IPS-NIHi7 (cell line): ENCODE measurements at regions not wholly inside any gene's neighbourhood (a gene's known extent, or its start where the extent isn't known, plus 50 kb on each side); places are given as distances from the start of the nearest gene placed in this dataset.
A peak's percentile ranks its signal among the peaks of the same experiment; 100 is the strongest.

Source experiments
- DNase-seq: peaks from one replicate; pipeline ENCODE4 v3.0.0; 2012; ENCODE audit warnings: mixed read lengths; ENCODE audit errors: extremely low spot score

GRCh38 chr20:21577551-21577950, 63.7 kb upstream of the NKX2-2 start:
- no peak for DNase-seq

GRCh38 chr20:21575981-21576740, 62.3 kb upstream of the NKX2-2 start:
- DNase-seq, result no peak

GRCh38 chr20:21575167-21575566, 61.3 kb upstream of the NKX2-2 start:
- DNase-seq, result no peak

GRCh38 chr20:21574443-21574842, 60.6 kb upstream of the NKX2-2 start:
- DNase-seq, result no peak

- DNase-seq, result no peak
These were observed 59.4 kb upstream of the NKX2-2 start for GRCh38 chr20:21573259-21573658.

- peak; percentile 37 for DNase-seq
These were observed 58.2 kb upstream of the NKX2-2 start for GRCh38 chr20:21571841-21572690.

- no peak for DNase-seq
These were observed 56.6 kb upstream of the NKX2-2 start for GRCh38 chr20:21570285-21570992.

GRCh38 chr20:21569586-21569985, 55.7 kb upstream of the NKX2-2 start:
- DNase-seq, result no peak

- DNase-seq, result no peak
These were observed 50.4 kb upstream of the NKX2-2 start for GRCh38 chr20:21564127-21564773.
